HG03575 (cell line): ENCODE measurements at regions not wholly inside any gene's neighbourhood (a gene's known extent, or its start where the extent isn't known, plus 50 kb on each side); places are given as distances from the start of the nearest gene placed in this dataset.

Experiments
- ATAC-seq: cut with Tn5 transposase; IDR thresholded peaks from one replicate; pipeline ENCODE4 v1.9.1; 2021; ENCODE audit not compliant: unreplicated experiment, insufficient number of reproducible peaks, low FRiP score; ENCODE audit errors: extremely low read depth

DNA sequence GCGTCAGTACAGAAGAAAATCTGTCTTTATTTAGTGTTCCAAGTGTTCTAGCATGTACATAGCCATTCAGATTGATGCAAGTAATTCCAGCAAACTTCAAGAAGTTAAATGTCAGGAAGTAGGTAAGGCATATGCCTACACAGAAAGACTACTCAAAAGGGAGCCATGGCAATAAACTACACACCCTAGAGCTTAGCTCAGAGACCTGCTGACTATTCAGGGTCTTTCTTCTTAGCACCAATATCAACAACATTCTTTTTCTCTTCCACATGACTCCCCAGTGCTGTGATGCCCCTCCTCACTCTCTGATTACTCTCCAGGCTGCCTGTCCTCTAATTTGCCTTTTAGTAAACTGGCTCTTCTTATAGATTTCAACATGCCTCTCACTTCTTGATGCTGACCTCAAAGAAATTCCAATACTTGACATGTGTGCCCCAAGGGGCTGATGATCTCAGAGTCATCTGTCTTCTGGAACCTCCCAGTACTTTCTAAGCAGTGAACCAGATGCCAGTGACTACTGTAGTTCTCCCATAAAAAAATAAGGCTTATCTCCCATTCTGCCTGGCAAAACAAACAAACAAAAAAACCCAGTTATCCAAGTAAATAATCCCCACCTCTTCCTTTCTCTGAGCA lies 909.2 kb upstream of the FANCL start:
- ATAC-seq, result no peak

DNA sequence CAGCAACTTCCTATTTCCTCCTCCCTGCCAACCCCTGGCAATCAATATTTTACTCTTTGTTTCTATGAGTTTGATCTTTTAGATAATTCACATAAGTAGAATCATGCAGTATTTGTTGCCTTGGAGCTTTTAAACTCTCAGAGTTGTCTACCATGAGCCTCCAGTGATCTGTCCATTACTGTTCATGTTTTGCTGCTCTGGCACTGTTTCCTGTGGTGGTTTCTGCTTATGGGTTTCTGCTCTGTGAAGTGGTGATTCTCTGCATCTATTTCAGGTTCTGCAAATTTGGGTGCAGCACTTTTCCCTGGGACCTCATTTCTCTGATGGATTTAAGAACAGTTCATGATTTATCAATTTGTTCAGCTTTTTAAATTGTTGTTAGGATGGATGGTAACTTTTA lies 908.1 kb upstream of the FANCL start:
- ATAC-seq, result no peak

DNA sequence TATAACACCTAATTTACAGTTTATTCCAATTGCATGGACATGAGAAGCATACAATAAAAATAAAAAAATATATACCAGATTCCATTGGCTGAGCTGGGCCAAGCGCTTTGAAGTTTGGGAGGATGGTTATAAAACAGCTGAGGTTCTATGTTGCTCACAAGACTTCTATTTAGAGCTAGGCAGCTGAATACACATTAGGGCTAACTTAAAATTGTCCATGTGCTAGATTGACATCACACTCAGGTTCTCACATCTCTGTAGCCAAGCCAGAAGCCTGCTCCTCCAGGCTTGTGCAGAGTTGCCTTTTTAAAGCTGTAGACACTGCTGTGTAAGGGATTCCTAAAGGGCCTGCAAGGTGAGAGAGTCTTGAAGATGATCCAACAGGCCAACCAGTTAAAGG lies 871.1 kb upstream of the FANCL start:
- ATAC-seq, result no peak

DNA sequence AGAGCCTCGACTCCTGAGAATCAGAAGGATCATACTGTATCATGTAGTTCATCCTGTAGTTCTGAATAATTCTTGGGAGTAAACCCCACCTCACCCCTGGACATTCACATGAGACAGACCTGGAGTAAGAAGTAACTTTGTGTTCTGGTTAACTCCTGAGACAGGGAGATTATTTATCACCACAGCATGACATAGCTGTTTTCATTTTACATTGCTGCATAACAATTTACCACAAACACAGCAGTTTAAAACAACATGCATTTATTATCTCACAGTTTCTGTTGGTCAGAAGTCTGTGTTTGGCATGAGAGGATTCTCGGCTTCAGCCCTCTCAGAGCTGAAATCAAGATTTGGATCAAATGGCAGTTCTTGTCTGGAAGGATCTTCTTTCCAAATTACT lies 855.8 kb upstream of the FANCL start:
- ATAC-seq, result no peak

DNA sequence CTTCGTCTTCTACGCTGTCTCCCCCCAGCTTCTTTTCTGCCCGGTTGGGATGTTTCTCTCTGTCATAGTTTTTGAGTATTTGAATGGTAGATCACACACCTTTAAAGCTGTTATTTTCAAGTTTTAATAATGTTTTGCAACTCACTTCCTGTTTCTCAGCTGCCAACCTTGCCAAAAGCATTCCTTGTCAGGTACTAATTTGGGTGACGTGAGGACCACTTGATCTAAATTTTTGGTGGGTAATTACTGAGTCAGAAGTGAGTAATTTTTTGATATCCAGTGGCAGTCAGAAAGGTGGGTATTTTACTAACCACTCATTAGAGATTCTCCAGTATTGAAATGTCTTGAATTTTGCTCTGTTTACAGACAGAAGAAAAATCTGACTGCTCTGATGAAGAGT lies 852.4 kb upstream of the FANCL start:
- ATAC-seq, result no peak

DNA sequence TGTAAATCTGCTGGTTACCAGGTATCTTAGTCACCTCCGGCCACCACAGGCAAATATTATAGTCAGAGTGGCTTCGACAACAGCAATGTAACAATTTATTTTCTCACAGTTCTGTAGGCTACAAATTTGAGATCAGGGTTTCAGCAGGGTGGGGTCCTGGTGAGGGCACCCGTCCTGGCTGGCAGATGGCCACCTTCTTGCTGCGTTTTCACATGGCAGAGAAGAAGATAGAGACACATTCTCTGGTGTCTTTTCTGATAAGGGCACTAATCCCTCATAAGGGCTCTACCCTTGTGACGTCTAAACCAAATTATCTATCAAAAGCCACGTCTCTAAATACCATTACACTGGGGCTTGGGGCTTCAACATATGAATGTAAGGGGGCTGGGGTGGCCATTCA lies 843.2 kb upstream of the FANCL start:
- no peak for ATAC-seq

DNA sequence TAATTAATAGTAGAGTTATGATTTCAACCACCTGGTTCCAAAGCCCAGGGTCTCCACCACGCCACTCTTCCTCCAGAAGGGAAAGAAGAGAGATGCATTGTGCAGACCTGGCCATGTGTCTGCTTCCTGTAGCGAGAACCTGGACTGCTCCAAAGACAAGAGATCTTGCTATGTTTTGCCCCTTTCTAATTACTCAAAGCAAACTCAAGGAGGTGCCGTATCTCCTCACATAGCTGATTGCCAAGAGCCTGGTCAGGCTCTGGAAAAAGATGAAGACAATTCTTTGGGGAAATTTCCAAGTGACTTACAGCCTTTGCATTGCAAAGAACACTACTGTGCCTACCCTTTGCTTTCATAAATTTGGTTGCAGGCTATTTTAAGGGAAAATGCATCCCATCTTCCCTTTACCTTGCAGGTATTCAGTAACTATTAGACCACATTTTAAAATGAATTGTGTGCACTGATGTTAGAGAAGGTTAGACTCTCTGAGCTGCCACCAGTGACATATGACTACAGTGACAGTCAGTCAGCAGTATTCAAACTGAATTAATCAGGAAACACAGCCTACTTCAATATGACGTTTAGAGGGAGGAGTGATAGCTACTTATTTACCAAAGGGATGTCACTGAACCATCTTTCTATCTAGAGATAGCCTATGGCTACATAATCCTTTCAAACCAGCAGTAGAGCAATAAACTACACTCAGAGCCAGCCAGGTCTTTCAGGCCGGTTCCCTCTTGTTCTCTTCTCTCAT lies 842.1 kb upstream of the FANCL start:
- ATAC-seq, result no peak

DNA sequence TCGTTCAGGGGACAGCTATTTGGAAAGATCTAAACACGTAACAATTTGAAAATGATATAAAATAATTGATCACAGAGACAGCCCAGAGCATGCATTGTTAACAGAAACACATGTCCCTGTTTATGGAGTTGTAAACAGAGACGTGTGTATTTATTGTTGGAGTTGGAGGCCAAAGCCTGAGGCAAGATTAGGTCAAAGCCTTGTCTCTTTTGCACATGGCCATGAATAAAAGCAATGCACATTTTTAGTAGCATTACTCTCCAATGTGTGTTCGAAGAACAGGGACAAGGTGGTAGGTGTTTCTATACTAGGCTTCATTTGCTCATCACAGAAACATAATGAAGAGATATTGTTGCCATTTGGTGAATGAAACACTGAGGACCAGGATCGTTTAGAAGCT lies 841.5 kb upstream of the FANCL start:
- no peak for ATAC-seq

DNA sequence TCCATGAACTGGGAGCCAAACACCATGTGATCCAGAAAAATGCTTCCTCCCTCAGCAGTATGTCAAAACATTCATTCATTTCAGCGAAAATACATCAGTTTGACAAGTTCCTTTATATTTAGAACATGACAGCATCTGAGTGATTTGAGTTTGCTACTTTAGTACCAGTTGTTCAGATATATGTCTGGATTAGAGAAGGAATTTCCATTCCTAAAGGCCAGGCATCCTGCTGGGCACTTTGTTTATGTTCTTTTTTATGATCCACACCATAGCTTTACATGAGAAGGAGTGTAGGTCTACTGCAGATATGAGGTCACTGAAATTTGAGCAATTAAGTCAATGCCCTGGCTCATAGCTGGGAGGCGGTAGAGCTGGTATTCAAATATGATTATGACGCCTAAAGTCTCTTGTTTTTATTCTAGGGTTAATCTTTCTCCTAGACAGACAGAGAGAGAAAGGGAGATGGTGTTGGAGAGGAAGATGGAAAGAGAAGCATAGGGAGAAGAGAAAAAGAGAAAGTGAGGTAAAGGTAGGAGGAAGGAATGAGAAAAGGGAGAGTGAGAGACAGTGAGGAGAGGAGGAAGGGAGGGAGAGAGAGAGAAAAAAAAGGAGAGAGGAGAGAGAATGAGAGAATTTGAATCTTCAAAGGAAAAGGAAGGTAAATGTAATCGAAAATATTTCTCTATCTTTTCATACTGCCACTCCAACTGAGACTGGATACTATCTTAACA lies 839.5 kb upstream of the FANCL start:
- ATAC-seq, result no peak

DNA sequence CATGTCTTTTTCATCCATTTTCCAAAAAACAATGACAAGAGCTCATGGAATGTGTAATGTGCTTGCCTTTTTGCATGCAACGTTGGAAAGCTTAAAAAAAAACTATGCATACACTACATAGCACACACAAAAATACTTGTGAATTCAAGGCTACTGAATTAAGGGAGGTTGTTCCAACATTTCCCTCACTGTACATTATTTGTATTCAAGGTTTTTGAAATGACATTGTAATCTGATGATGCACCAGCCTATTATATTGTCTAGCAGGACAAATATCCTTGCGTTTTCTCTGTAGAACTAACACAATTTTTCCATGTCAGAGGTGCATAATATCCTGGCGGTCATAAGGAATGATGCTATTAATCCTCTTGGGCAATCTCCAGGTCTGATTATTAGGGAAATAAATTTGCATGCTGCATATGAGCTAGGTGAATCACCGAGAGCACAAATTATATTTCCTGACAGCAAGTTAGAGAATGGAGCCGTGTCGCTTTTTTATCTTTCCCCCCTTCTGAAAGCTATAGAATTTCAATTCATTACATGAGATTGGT lies 836.9 kb upstream of the FANCL start:
- ATAC-seq, result no peak

DNA sequence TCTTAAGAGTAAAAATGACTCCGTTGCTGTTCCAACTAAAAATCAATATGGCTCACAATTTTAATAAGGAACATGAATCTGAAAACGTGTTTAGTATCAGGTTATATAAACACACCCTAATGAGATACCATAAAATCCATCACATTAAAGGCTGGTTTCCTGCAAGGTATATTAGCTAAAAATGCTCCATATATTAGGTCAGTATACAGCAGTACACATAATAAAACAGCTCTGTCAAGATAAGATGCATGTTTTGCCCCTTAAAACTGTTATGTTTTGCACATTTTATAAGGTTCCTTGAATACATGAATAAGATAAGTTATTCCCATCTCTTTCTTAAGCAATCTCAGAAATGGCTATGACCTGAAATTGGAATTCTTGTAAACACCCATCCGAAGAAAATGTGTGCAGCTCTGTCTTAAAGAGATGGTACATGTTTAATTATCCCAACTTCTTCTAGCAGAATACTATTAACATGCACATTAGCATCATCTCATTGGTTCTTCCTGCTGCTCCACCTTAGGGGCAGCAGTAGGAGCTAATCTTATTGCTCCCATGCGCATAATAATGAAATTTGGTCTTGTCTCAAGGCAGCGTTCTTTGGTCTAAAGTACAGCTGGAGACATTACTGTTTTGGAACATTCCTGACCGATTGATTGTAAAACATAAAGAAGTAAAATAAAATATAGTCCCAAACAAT lies 836.1 kb upstream of the FANCL start:
- no peak for ATAC-seq

DNA sequence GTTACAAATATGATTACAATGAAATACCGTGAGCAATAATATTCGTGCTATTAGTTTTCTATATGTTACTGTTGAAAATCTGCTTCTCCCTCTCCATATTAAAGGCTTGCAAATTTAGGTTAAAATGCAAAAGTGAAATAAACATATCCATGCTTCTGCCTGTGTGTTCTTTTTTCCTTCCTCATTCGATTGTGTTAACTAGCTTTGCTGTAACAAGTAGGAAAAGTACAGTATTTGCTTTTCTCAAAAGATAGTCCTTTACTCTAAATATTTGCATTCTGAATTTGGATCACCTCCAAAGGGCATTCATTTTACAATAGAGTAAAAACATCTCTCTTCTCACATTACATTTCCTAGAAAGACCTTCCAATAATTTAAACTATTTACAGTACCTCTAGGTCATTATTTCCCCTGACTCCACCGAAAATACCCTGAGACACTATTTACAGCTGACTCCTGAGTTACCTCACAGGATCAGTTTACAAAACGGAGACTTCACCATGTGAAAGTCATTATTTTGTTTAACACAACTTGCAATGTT lies 835.0 kb upstream of the FANCL start:
- ATAC-seq, result no peak

DNA sequence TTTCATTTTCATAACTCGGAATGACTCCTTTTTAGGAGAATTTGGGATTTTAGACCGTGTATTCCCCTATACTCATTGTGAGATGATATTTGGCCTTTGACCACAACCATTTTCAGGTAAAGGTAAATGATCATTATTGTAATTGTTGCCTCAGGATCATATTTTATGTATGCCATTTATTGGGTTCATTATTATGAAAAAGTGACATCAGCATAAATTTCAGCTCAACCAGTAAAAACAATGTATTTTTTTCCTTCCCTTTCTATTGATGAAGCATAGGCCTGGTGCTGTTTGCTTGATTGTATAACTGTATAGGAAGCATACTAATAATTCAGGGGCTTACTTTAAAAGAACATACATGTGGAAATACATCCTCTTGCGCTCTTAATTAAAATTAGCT lies 832.9 kb upstream of the FANCL start:
- no peak for ATAC-seq

DNA sequence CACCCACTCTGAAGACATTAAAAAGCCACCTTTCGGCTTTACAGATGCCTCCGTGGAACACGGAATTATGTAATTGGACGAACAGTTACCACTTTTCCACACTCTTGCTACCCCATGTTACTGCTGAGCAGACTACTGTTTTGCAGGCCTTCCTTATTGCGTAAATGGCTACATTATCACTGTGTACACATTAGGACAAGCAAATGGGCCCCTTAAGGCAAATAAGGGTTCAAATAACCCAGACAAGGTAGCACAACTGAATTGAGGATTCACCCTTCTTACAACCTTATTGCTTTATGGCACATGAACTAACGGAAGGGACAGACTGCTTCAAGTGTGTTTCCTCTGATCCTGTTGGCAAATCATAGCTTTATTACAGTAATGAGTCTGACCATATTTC lies 832.2 kb upstream of the FANCL start:
- no peak for ATAC-seq

DNA sequence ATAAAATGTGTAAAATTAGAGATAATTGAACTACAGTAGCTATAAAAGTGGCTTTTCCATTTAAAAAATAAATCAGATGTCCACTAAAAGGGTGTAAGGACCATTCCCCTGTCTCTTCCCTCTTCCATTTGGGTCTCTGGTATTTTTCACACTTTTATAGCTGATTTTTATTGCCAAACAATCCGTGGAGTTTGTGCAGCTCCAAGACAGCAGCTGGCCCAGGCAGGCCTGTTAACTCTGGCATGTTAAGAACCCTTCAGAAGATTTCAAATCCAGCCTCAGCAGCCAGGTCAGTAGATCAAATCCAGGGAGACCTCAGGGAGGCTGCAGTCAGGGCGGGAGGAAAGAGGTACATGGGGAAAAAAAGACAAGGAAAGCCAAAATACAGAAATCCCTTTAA lies 827.1 kb upstream of the FANCL start:
- no peak for ATAC-seq

DNA sequence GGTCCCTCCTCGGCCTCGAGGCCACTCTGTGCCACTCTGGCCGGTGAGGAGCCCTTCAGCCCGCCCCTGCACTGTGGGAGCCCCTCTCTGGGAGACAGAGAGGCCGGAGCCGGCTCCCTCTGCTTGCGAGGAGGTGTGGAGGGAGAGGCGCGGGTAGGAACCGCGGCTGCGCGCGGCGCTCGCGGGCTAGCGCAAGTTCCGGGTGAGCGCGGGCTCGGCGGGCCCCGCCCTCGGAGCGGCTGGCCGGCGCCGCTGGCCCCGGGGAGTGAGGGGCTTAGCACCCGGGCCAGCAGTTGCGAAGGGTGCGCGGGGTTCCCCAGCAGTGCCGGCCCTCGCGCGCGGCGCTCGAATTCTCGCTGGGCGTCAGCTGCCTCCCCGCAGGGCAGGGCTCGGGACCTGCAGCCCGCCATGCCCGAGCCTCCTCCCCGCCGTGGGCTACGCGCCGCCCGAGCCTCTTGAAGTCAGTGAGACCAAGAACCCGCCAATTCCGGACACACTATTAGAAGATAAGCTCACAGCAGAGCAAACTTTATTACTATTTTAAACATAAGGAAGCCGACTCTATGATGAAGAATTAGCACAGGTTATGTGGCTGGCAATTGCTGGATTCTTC lies 825.8 kb upstream of the FANCL start:
- no peak for ATAC-seq

DNA sequence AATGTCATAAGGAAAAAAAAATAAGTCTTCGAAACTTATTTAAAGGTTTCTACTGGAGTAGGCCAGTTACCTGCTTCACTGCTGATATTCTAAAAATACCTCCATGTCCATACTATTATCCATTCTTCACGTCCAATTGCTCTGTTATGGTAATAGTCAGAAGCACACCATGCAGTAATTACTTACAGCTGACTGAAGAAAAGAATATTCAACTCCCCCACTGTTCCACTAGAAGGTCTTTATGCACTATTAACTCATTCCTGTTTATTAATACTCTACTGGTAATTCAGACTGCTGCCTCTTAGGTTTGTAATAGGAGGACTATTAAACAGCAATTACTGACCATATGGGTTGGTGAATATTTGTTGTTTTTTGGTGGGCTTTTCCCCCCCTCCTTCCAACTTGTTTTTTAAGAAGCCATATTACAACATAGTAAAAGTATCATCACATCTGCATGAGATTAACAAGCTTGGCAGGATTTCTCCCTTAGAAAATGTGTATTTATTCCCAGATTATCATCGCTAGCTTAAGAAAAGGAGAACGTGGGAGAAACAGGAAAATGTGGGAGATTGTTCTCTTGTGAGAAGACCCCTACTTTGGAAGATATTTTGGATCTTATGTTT lies 806.4 kb upstream of the FANCL start:
- no peak for ATAC-seq
